IMR-90 (cell line): ENCODE measurements at regions not wholly inside any gene's neighbourhood (a gene's known extent, or its start where the extent isn't known, plus 50 kb on each side); places are given as distances from the start of the nearest gene placed in this dataset.

Experiments used
- ATAC-seq: fragments of 200-7000 bp; cut with Tn5 transposase; 2 replicates; pipeline ENCODE4 v1.9.1; 2020; ENCODE audit warnings: low read depth, mild to moderate bottlenecking, moderate library complexity
- BruUV-seq: library from RNA; stranded (reverse); fragments of 400-500 nt; replicated peaks from 2 replicates; lab custom pipeline; 2021; lab: Mats Ljungman, UMichigan
- CTCF ChIA-PET: fragments of 300-600 bp; formaldehyde crosslinking; extraction: SDS; loops from one replicate; lab custom pipeline; 2021; ENCODE audit warnings: antibody characterized with exemption; lab: Yijun Ruan, JAX
- POLR2A ChIA-PET: fragments of 300-600 bp; sonication (Branson Sonifier 250); formaldehyde crosslinking; loops from one replicate; lab custom pipeline; 2022; ENCODE audit warnings: antibody characterized with exemption; ENCODE audit not compliant: unreplicated experiment; lab: Charles Lee
- DNase-seq: peaks from one replicate; pipeline ENCODE4 v3.0.0; 2013
- H2AFZ ChIP-seq: replicated peaks from 2 replicates; pipeline ENCODE3; 2013; ENCODE audit warnings: low read length, mild to moderate bottlenecking; ENCODE audit not compliant: poor library complexity
- H2AK5ac ChIP-seq: 2 replicates; pipeline ENCODE4 v1.6.1; 2013; ENCODE audit warnings: low read depth, low read length, inconsistent platforms
- H2AK9ac ChIP-seq: replicated peaks from 2 replicates; pipeline ENCODE3; 2013; ENCODE audit warnings: mild to moderate bottlenecking, low read depth, low read length, moderate library complexity; ENCODE audit not compliant: poor library complexity
- H2BK120ac ChIP-seq: 2 replicates; pipeline ENCODE4 v1.6.1; 2013; ENCODE audit warnings: low read depth, low read length, inconsistent platforms
- H2BK15ac ChIP-seq: 3 replicates; pipeline ENCODE4 v1.6.1; 2013; ENCODE audit warnings: low read depth, low read length, inconsistent platforms
- H2BK20ac ChIP-seq: 2 replicates; pipeline ENCODE4 v1.6.1; 2013; ENCODE audit warnings: low read depth, mild to moderate bottlenecking, inconsistent platforms, low read length, moderate library complexity
- H2BK5ac ChIP-seq: 2 replicates; pipeline ENCODE4 v1.6.1; 2013; ENCODE audit warnings: mild to moderate bottlenecking, low read depth, low read length, inconsistent platforms; ENCODE audit not compliant: poor library complexity, severe bottlenecking
- H3K14ac ChIP-seq: replicated peaks from 2 replicates; pipeline ENCODE4 v1.6.1; 2013; ENCODE audit warnings: low read depth, low read length, inconsistent platforms
- H3K18ac ChIP-seq: 2 replicates; pipeline ENCODE4 v1.6.1; 2013; ENCODE audit warnings: low read depth, low read length, control low read depth
- H3K23ac ChIP-seq: 2 replicates; pipeline ENCODE4 v1.6.1; 2013; ENCODE audit warnings: low read depth, low read length, inconsistent platforms
- H3K27ac ChIP-seq: 2 replicates; pipeline ENCODE4 v1.5.1; 2013; ENCODE audit warnings: mild to moderate bottlenecking, control low read depth, low read length; ENCODE audit not compliant: insufficient read depth
- H3K27me3 ChIP-seq: 2 replicates; pipeline ENCODE4 v1.6.1; 2013; ENCODE audit warnings: low read length; ENCODE audit not compliant: control insufficient read depth, insufficient read depth
- H3K36me3 ChIP-seq: 2 replicates; pipeline ENCODE4 v1.6.1; 2013; ENCODE audit warnings: low read length, mixed read lengths; ENCODE audit not compliant: control insufficient read depth, insufficient read depth
- H3K4ac ChIP-seq: 2 replicates; pipeline ENCODE4 v1.6.1; 2013; ENCODE audit warnings: low read depth, low read length, inconsistent platforms
- H3K4me1 ChIP-seq: 2 replicates; pipeline ENCODE4 v1.6.1; 2013; ENCODE audit warnings: low read length, mixed read lengths; ENCODE audit not compliant: control insufficient read depth, insufficient read depth
- H3K4me2 ChIP-seq: 2 replicates; pipeline ENCODE4 v1.6.1; 2013; ENCODE audit warnings: low read depth, mild to moderate bottlenecking, control low read depth, low read length, moderate library complexity
- H3K4me3 ChIP-seq: 2 replicates; pipeline ENCODE4 v1.5.1; 2013; ENCODE audit warnings: low read depth, mild to moderate bottlenecking, control low read depth, low read length, moderate library complexity; ENCODE audit not compliant: insufficient read depth
- H3K56ac ChIP-seq: 2 replicates; pipeline ENCODE4 v1.6.1; 2013; ENCODE audit warnings: low read length, inconsistent platforms; ENCODE audit not compliant: insufficient read depth; ENCODE audit errors: extremely low read depth
- H3K79me1 ChIP-seq, 2 experiments: 2 replicates each; pipeline ENCODE4 v1.6.1; 2013; ENCODE audit warnings: low read length in 2 of 2, inconsistent platforms in 1 of 2, low read depth in 1 of 2
- H3K9ac ChIP-seq: 2 replicates; pipeline ENCODE4 v1.6.1; 2013; ENCODE audit warnings: low read depth, low read length, control low read depth
- H3K9me1 ChIP-seq: 2 replicates; pipeline ENCODE4 v1.6.1; 2013; ENCODE audit warnings: low read length, inconsistent platforms; ENCODE audit not compliant: insufficient read depth
- H3K9me3 ChIP-seq: 2 replicates; pipeline ENCODE4 v1.6.1; 2013; ENCODE audit warnings: low read length; ENCODE audit not compliant: control insufficient read depth, insufficient read depth
- H4K20me1 ChIP-seq: 2 replicates; pipeline ENCODE4 v1.6.1; 2013; ENCODE audit warnings: low read length, inconsistent platforms; ENCODE audit not compliant: insufficient read depth
- H4K5ac ChIP-seq: 2 replicates; pipeline ENCODE4 v1.6.1; 2013; ENCODE audit warnings: mild to moderate bottlenecking, low read depth, low read length, control low read depth
- H4K8ac ChIP-seq, 2 experiments: 2 replicates each; pipeline ENCODE4 v1.6.1; 2013; ENCODE audit warnings: low read depth in 2 of 2, low read length in 2 of 2, control low read depth in 1 of 2, inconsistent platforms in 1 of 2
- H4K91ac ChIP-seq: 2 replicates; pipeline ENCODE4 v1.6.1; 2013; ENCODE audit warnings: low read depth, low read length, inconsistent platforms; ENCODE audit not compliant: insufficient read depth
- CEBPB ChIP-seq: IDR thresholded peaks from 2 replicates; pipeline ENCODE4 v1.6.1; 2012; ENCODE audit warnings: low read depth, low read length, improper control_type of control experiment
- RCOR1 ChIP-seq: IDR thresholded peaks from 2 replicates; pipeline ENCODE4 v1.6.1; 2012; ENCODE audit warnings: mild to moderate bottlenecking, low read length, improper control_type of control experiment; ENCODE audit not compliant: insufficient replicate concordance
- WGBS, 2 experiments: methylation state at CpG; one replicate each; pipeline versions ENCODE4 v1.1.5 to v1.1.7; 2013; ENCODE audit warnings: missing lambda C conversion rate in 2 of 2; ENCODE audit not compliant: insufficient read length in 1 of 2; ENCODE audit errors: extremely low coverage in 2 of 2; 5-methylcytosine and 5-hydroxymethylcytosine counted together
- dilution Hi-C: fragments of 300-500 bp; cut with HindIII; formaldehyde crosslinking; loops from one replicate; pipeline ENCODE4 v1.14.3; 2018; ENCODE audit warnings: low sequenced_read_pairs; ENCODE audit not compliant: unreplicated experiment
- in situ Hi-C: fragments of 300-500 bp; cut with MboI; formaldehyde crosslinking; loops from 3 replicates; pipeline ENCODE4 v1.14.3; 2019; ENCODE audit warnings: low sequenced_read_pairs, inconsistent platforms, mixed read lengths
- intact Hi-C: fragments of 100-400 bp; cut with micrococcal nuclease; formaldehyde crosslinking; loops from 2 replicates; pipeline ENCODE4 v1.10.0; 2022

DNA sequence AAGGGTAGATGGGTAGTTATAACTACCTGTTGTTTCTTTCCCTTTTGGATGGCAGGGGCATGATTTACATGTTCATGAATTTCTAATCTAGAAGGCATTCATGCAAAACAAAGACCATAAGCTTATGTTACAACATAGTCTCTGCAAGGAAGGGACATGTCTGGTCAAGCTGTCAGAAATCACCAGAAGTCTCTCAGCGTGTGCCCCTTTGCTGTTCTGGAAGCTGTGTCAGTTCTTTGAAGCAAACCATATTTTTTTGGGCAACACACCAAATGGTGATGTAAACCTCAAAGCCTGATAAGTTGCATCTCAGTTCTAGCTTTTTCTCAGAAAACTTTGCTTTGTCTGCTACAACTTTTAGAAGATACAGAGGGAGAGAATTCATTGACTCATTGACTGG is 173.5 kb upstream of the CTAGE1 start:
- TF ChIP-seq CEBPB (0 out of 2 replicates have a peak, but pooled peaks have one; percentile 1), RCOR1 (no peak)
- Histone ChIP-seq H4K91ac (no peak overlapping the region), H3K4me3 (no peak overlapping the region), H3K4ac (no peak overlapping the region), H3K36me3 (no peaks in the 10 kb centered on the region), H4K5ac (no peak overlapping the region), H3K9ac (no peak overlapping the region), H4K20me1 (no peaks in the 10 kb centered on the region), H2BK20ac (no peak overlapping the region; the same call in 1 of the 2 replicates), H3K18ac (no peak overlapping the region), H3K56ac (no peak overlapping the region), H2AK5ac (no peak overlapping the region), H3K14ac (no peak overlapping the region), H4K8ac (no peak overlapping the region), H3K9me3 (no peaks in the 10 kb centered on the region), H2BK5ac (no peak overlapping the region), H3K9me1 (no peaks in the 10 kb centered on the region), H3K27ac (no peak overlapping the region), H2BK120ac (no peak overlapping the region), H3K4me1 (no peaks in the 10 kb centered on the region), H2AFZ (no peak overlapping the region), H3K79me1 (no peaks in the 10 kb centered on the region), H3K23ac (no peak overlapping the region), H2BK15ac (no peak overlapping the region), H3K27me3 (peaks cover 4% of the 10 kb centered on the region; the same call in 1 of the 2 replicates), H2AK9ac (no peak overlapping the region), H3K4me2 (no peak overlapping the region)
- ChIA-PET POLR2A (no interaction called here), CTCF (no interaction called here)
- ATAC-seq (peak; percentile 29; the same call in 1 of the 2 replicates), DNase-seq (peak; percentile 62)
- intact Hi-C loops: no loop called here
- dilution Hi-C loops: no loop called here
- in situ Hi-C loops: no loop called here
- WGBS, 2 experiments: 0% methylated on average over 1 of the region's 1 CpG; no CpG with 5 or more reads in 1 of the 2 experiments
- no TSS peak for BruUV-seq
